GM19240 (cell line): ENCODE measurements at regions not wholly inside any gene's neighbourhood (a gene's known extent, or its start where the extent isn't known, plus 50 kb on each side); places are given as distances from the start of the nearest gene placed in this dataset.
"Not testable (repeated sequence)": the region's sequence is repeated elsewhere in the genome, so short reads cannot be mapped to it uniquely, and the experiment has no call there.

Experiments used
- DNase-seq: peaks from one replicate; pipeline ENCODE4 v3.0.0; 2011; ENCODE audit warnings: low spot score; ENCODE audit not compliant: insufficient read length

- no peak for DNase-seq
Measured at GRCh38 chr22:34587357-34588356, 478.3 kb upstream of the ISX start.

- DNase-seq = no peak
Measured at GRCh38 chr22:34588871-34589545, 476.9 kb upstream of the ISX start.

GRCh38 chr22:34592123-34592740 is 473.7 kb upstream of the ISX start:
- no peak for DNase-seq

GRCh38 chr22:34599567-34599966 is 466.4 kb upstream of the ISX start:
- no peak for DNase-seq

- DNase-seq = no peak
Measured at GRCh38 chr22:34604312-34604711, 461.6 kb upstream of the ISX start.

- no peak for DNase-seq
Measured at GRCh38 chr22:34608106-34608505, 457.9 kb upstream of the ISX start.

- no peak for DNase-seq
Measured at GRCh38 chr22:34608540-34609115, 457.3 kb upstream of the ISX start.

GRCh38 chr22:34609646-34610045 is 456.3 kb upstream of the ISX start:
- no peak for DNase-seq

- no peak for DNase-seq
Measured at GRCh38 chr22:34620161-34620560, 445.8 kb upstream of the ISX start.

GRCh38 chr22:34620832-34621231 is 445.1 kb upstream of the ISX start:
- no peak for DNase-seq

- DNase-seq = no peak
Measured at GRCh38 chr22:34622602-34623001, 443.4 kb upstream of the ISX start.

GRCh38 chr22:34623580-34623979 is 442.4 kb upstream of the ISX start:
- DNase-seq = no peak

- DNase-seq = not testable (repeated sequence)
Measured at GRCh38 chr22:34625892-34626291, 440.1 kb upstream of the ISX start.

- DNase-seq = no peak
Measured at GRCh38 chr22:34638128-34638527, 427.8 kb upstream of the ISX start.

GRCh38 chr22:34639911-34640310 is 426.0 kb upstream of the ISX start:
- no peak for DNase-seq

GRCh38 chr22:34645375-34645774 is 420.6 kb upstream of the ISX start:
- DNase-seq = no peak

GRCh38 chr22:34669001-34669400 is 397.0 kb upstream of the ISX start:
- no peak for DNase-seq

GRCh38 chr22:34683031-34683430 is 382.9 kb upstream of the ISX start:
- DNase-seq = not testable (repeated sequence)

GRCh38 chr22:34684278-34684677 is 381.7 kb upstream of the ISX start:
- not testable (repeated sequence) for DNase-seq

GRCh38 chr22:34687116-34687515 is 378.8 kb upstream of the ISX start:
- no peak for DNase-seq

- DNase-seq = no peak
Measured at GRCh38 chr22:34688825-34689224, 377.1 kb upstream of the ISX start.

GRCh38 chr22:34696557-34696956 is 369.4 kb upstream of the ISX start:
- no peak for DNase-seq
